NCI-H146 treated with DMSO at 0.1 percent for 48 hours (cell line): ENCODE measurements at regions not wholly inside any gene's neighbourhood (a gene's known extent, or its start where the extent isn't known, plus 50 kb on each side); places are given as distances from the start of the nearest gene placed in this dataset.
"Not testable (repeated sequence)": the region's sequence is repeated elsewhere in the genome, so short reads cannot be mapped to it uniquely, and the experiment has no call there.

ENCODE experiments used
- DNase-seq: peaks from one replicate; lab custom pipeline; 2025; ENCODE audit not compliant: unreplicated experiment; lab: John Stamatoyannopoulos, UW

DNA sequence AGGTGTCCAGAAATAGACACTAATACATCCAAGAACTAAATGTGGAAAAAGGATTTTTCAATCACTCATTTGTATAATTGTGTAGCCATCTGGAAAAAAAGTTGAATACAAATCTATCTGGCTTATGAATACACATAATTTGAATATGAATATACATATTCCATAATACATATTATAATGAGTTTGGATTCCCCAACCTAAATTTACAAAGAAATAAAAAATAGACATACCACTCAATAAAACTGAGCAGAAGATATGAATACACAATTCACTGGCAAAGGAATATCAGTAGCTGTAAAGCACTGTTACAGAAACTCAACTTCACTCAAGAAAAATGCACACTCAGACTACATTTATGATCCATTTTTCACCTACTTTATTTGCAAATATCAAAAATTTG lies 121.9 kb upstream of the EDIL3 start:
- no peak for DNase-seq

GRCh38 chr5:84494453-84494852 lies 109.8 kb upstream of the EDIL3 start:
- DNase-seq: no peak

DNA sequence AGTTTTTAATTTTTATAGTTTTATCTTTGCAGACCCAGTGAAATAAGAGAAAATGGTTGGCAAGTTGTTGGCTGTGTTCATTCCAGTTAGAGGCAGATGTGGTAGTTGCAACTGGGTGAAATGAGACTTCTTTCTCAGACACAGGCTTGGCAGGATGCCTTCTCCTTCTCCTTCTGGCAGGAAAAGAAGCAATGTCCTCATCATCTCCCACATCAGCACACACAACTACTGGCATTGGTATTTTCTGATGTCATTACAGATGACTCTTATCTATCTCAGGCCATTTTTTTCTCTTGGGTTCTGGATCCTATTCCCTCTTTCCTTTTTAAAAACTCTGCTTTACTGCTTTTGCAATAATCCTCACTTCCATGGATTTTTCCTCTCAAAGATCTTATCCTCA lies 103.3 kb upstream of the EDIL3 start:
- DNase-seq: no peak

GRCh38 chr5:84480873-84481637 lies 96.4 kb upstream of the EDIL3 start:
- DNase-seq: no peak

DNA sequence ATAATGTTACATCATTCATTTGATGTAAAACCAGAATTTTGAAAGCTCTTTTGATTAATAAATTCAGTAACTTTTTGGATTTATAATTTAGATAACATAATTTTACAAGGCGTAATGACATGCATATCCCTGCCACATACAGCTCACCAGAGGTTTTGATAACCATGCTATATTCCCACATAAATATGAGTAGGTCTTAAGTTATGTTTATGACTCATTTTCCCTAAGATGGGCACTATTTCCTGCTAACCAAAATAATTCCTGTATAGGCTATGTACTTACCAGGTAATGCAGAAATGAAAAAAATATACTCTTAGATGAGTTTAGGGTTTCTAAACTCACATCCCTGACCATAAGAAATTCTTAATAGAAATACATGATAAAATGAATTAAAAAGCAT lies 93.9 kb upstream of the EDIL3 start:
- DNase-seq: no peak

DNA sequence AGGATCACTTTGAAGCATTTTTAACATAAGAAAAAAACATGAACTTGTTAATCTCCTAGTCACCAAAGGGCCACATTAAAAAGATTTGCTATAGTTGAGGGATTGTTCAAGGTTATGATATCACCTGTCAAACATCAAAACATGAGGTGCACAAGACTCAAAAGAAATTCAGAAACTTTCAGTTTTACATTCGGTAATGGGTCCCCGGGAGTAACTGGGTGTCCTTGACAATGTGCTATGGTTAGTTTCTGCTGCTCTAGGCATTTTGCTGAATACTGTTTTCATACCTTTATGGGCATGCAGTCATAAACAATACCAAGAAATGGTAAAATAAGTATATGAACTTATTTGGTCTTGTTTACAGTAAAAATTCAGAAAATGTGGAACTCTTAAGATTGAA lies 92.8 kb upstream of the EDIL3 start:
- no peak for DNase-seq

GRCh38 chr5:84474126-84474525 lies 89.4 kb upstream of the EDIL3 start:
- no peak for DNase-seq

GRCh38 chr5:84453405-84453804 lies 68.7 kb upstream of the EDIL3 start:
- DNase-seq: no peak

- no peak for DNase-seq
Measured at GRCh38 chr5:84450617-84451414, 66.1 kb upstream of the EDIL3 start.

GRCh38 chr5:84445049-84445685 lies 60.5 kb upstream of the EDIL3 start:
- DNase-seq: no peak

DNA sequence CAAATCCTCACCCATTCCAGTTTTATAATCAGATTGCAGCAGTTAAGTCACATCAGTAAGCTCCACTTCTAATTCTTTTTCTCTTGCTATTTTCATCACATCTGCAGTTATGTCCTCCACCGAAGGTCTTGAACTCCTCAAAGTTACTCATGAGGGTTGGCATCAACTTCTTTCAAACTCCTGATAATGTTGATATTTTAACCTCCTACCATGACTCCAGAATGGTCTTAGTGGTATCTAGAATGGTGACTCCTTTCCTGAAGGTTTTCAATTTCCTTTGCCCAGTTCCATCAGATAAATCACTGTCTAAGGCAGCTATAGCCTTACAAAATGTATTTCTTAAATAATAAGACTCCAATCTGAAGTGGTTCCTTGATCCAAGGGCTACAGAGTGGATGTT lies 53.8 kb upstream of the EDIL3 start:
- DNase-seq: no peak

GRCh38 chr5:84437673-84438315 lies 53.1 kb upstream of the EDIL3 start:
- no peak for DNase-seq

DNA sequence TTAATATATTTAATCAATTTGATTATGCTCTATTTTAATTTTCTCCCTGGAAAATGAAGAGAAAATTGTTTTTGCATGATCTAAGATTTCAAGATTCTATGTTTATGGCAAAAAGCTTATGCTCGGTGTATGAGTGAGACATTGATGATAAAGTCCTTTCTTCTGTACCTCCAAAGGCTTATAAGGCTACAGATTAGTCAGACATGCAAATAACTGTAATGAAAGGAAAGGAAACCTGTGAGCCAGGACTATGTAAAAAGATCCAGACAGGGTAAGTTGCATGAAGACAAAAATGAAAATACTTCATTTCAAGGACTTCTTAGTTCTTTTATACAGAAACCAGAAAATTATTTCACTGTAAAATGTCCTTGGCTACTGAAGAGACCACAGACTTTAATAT lies 52.2 kb upstream of the EDIL3 start:
- no peak for DNase-seq

DNA sequence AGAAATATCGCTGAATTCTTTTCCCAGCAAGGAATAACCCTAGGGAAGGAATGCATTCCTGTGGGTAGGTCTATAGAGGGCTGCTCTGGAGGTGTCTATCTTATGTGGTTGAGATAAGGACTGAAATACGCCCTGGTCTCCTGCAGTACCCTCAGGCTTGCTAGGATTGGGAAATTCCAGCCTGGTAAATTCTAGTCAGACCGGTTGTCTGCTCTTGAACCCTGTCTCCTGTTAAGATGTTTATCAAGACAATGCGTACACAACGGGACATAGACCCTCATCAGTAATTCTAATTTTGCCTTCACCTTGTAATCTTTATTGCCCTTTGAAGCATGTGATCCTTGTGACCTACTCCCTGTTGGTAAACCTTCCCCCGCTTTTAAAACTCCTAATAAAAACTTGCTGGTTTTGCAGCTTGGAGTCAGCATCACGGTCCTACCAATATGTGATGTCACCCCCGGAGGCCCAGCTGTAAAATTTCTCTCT lies 51.2 kb upstream of the EDIL3 start:
- DNase-seq: not testable (repeated sequence)
